Astrocyte of the hippocampus (primary cell): ENCODE measurements at regions not wholly inside any gene's neighbourhood (a gene's known extent, or its start where the extent isn't known, plus 50 kb on each side); places are given as distances from the start of the nearest gene placed in this dataset.
A peak's percentile ranks its signal among the peaks of the same experiment; 100 is the strongest.

Experiments used
- DNase-seq: peaks from one replicate; pipeline ENCODE4 v3.0.0; 2011; ENCODE audit warnings: low read depth, low spot score

DNA sequence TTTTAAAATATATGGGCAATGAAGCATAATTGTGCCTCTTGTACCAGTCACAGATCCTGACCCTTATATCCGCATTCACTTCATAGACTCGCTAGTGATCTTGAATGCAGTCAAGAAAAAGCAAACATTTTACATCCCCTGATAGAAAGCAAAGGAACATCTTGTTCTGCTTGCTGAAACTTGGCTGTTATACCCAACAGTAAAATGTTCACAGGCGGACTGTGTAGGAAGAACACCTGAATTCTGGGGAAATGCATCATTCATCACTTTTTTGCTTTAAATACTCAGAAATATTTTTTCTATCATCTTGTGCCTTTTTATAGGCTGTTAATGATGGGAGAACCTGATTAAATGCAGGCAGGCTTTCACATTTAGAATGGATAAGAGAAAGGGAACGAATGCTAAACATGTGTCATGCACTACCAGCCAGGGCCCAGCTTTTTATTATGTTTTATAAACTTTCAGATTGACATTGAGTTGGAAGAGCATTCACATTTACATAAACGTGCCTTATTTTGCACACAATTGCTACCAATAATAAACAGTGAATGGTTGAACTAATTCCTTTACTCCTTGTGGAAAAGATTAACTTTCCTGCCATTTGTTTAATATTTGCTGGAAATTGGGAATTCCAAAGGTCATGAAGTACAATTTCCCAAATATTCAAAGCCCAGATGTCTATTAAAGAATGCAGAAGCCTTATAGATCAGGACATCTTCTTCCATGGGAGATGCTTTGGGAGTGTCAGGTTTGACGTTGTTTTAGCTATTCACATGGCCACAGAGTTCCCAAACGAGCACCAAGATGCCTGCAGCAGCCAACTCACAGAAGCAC, 756.2 kb downstream of the TLE1 start:
- no peak for DNase-seq

DNA sequence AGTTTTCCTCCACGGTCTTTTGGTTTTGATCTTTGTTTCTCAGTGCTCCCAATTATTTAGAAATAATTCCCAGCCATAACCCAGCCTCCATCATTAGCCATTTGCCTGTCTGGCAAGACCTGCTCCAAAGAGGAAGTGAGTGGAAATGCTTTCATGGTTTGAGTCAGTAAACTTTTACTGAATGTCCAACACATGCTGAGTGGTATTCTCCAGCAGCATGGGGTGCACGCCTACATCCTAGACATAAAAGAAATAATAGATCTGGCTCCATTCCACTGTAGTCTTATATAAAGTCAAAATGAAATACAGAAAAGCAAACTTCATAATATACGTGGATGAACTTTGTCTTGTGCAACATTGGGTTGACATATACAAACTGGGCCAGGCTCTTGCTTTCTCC, 757.2 kb downstream of the TLE1 start:
- no peak for DNase-seq

DNA sequence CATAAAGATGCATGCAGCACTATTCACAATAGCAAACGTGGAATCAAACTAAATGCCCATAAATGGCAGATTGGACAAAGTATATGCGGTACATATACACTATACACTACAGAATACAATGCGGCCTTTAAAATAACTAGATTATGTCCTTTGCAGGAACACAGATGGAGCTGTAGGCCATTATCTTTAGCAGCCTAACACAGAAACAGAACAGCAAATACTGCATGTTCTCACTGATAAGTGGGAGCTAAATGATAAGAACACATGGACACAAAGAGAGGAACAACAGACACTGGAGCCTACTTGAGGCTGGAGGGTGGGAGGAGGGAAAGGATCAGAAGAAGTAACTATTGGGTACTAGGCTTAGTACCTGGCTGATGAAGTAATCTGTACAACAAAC, 758.2 kb downstream of the TLE1 start:
- no peak for DNase-seq

DNA sequence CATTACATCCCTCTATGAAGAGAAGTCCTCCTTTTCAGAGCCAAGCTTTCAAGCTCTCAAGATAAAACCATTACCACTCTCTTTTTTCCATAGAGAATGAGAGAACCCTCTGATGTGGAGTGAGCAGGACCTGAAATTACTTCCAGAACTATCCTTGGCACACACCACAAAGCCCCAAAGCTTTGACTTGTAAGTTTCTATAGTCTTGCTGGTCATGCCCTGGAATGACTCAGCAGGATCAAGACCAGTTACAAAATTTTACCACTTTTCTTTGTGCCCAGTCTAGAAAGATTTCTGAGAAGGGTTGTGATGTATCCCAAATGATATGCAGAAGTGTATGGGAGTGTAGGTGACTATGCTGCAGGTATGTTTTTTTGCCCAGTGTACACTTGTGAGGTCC, 760.6 kb downstream of the TLE1 start:
- DNase-seq: no peak

DNA sequence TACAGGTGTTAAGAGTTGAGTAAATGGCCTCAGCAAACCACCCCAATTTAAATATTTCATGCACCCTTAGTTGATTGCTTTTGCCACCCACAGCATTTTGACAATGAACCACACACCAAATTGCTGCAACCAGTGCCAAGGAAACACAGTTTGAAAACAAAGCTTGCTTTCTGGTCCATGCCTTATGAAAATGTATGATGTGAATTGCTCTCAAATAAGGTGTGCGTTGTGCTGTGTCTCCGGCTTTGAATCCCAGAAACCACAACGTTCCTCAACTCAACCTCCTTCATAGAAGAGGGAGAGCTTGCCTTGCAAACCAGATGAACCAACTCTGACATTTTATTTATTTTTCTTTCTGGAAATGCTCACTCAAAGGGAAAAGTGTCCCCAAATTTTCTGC, 762.7 kb downstream of the TLE1 start:
- DNase-seq: peak; percentile 28

DNA sequence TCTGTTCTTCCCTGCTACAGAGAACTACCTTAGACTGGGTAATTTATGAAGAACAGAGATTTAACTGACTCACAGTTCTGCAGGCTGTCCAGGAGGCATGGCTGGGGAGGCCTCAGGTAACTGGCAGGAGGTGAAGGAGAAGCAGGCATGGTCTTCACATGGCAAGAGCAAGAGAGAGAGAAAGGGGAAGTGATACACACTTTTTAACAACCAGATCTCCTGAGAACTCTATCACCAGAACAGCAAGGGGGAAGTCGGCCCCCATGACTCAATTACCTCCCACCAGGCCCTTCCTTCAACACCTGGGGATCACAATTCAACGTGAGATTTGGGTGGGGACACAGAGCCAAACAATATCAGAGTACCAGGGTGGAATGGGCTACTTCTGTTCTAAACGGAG, 766.8 kb downstream of the TLE1 start:
- no peak for DNase-seq

DNA sequence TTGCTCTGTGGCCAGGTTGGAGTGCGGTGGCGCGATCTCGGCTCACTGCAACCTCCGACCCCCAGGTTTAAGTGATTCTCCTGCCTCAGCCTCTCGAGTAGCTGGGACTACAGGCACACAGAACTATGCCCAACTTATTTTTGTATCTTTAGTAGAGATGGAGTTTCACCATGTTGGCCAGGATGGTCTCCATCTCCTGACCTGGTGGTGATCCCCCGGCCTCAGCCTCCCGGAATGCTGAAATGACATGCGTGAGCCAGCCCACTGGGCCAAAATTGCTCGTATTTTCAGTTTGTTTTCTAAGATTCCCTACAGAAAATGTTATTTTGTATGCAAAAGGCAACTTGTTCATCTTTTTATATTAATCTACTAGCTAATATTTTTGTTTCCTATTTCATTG, 782.6 kb downstream of the TLE1 start:
- no peak for DNase-seq

DNA sequence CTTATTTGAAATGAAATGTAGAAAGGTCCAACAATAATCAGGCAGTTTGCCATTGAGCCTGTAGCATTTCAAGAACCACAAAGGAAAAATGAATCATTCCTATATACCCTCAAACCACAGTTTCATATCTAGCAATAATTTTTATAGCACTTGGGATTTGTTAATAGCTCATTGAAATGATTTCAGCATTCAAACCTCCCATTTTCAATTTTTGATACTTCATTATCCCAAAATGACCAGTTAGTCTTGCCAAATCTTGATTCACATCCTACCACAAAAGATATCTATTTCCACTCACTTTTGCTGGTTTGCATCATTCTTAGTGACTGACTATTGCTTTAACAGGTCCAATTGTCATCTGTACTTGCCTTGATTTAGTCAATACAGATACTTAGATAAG, 790.1 kb downstream of the TLE1 start:
- no peak for DNase-seq

- DNase-seq: no peak
Observed at GRCh38 chr9:80893190-80893589, 796.2 kb downstream of the TLE1 start.

- DNase-seq: no peak
Observed at GRCh38 chr9:80892703-80893102, 796.6 kb downstream of the TLE1 start.

DNA sequence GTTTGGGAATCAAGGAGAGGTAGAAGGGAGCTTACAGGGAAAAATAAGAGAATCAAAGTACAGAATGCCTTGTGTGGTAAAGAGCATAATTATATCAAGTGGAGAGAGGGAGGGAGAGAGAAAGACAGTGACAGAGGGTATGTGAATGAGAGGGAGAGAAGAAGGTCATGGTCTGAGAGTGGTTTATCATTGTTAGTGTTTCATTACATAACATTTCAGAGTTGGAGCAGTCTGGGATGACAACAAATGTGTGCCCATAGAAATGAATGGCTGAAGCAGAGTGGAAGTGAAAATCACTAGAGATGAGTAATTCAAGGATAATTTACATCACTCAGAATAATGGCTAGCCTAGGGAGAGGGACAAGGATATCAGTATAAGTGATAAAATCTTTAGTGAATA, 799.2 kb downstream of the TLE1 start:
- no peak for DNase-seq

GRCh38 chr9:80885894-80886293, 803.5 kb downstream of the TLE1 start:
- DNase-seq: no peak

GRCh38 chr9:80883826-80884579, 805.3 kb downstream of the TLE1 start:
- no peak for DNase-seq

- DNase-seq: no peak
Observed at GRCh38 chr9:80883426-80883825, 805.9 kb downstream of the TLE1 start.

GRCh38 chr9:80881940-80882339, 807.4 kb downstream of the TLE1 start:
- DNase-seq: no peak

GRCh38 chr9:80881320-80881719, 808.0 kb downstream of the TLE1 start:
- no peak for DNase-seq

DNA sequence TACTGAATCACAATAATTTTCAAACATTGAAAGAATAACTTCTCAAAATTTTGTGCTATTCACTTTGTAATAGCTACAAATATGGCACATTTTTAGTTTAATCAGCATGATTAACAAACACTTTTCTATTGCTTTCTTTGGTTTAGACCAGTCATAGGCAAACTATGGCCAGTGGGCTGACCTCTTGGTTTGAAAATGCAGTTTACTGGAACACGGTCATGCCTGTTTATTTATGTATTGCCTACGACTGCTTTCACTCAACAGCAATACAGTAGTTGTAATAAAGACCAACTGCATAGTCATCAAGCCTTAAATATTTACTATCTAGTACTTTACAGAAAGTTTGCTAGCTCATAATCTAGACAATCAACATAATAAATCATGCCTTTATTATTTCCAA, 810.8 kb downstream of the TLE1 start:
- DNase-seq: peak; percentile 25

- DNase-seq: no peak
Observed at GRCh38 chr9:80875947-80876346, 813.4 kb downstream of the TLE1 start.

DNA sequence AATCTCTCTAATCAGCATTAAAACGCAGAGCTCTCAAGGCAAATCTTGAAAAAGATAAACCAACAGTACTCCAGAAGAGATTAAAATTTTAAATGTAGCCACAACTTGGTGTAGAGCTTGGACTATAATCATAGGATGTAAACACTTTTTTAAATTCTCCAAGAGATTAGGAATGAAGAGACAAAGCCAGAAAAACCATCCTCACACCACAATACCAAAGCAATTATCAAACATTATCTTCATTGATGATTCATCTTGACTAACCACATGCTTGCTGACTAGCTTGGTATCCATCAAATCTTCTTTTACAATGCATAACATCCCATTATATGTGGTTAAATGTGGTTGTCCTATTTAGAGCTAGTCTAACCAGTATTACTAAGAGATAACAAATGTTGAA, 815.1 kb downstream of the TLE1 start:
- peak; percentile 32 for DNase-seq

- peak; percentile 22 for DNase-seq
Observed at GRCh38 chr9:80873861-80874260, 815.5 kb downstream of the TLE1 start.

DNA sequence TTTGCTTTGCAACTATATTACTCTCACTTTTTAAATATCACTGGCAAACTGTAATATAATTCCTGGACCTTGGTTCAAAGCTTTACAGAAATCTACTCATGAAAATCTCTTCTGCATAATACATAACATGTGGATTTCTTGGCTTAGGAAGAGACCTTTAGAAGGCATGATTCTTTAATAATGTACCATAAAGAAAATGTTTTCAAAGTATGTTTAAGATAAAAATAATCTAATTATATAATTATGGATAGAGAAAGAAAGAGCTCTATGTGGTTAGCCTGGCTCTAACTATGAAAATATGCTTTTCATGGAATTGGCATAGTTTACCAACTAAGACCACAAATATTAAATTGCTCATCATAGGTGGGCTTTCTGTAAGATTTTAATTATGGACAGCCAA, 817.8 kb downstream of the TLE1 start:
- DNase-seq: no peak

GRCh38 chr9:80867731-80868130, 821.6 kb downstream of the TLE1 start:
- no peak for DNase-seq

- no peak for DNase-seq
Observed at GRCh38 chr9:80866576-80867227, 822.6 kb downstream of the TLE1 start.
